Fibroblast of the conjunctiva (primary cell): ENCODE measurements at regions not wholly inside any gene's neighbourhood (a gene's known extent, or its start where the extent isn't known, plus 50 kb on each side); places are given as distances from the start of the nearest gene placed in this dataset.

Experiments
- DNase-seq: peaks from one replicate; pipeline ENCODE4 v3.0.0-alpha.2; 2010; ENCODE audit warnings: low read depth

GRCh38 chr5:162324328-162324727 lies 256.8 kb downstream of the GABRG2 start:
- no peak for DNase-seq

GRCh38 chr5:162325143-162325727 lies 257.7 kb downstream of the GABRG2 start:
- DNase-seq, result no peak

GRCh38 chr5:162334944-162335343 lies 267.4 kb downstream of the GABRG2 start:
- no peak for DNase-seq

- no peak for DNase-seq
Observed at GRCh38 chr5:162360373-162360931, 292.9 kb downstream of the GABRG2 start.

GRCh38 chr5:162372256-162372655 lies 304.7 kb downstream of the GABRG2 start:
- no peak for DNase-seq

GRCh38 chr5:162377895-162378294 lies 310.3 kb downstream of the GABRG2 start:
- DNase-seq, result no peak

- no peak for DNase-seq
Observed at GRCh38 chr5:162382839-162383238, 315.3 kb downstream of the GABRG2 start.

- DNase-seq, result no peak
Observed at GRCh38 chr5:162384225-162384624, 316.7 kb downstream of the GABRG2 start.

GRCh38 chr5:162391833-162392232 lies 324.3 kb downstream of the GABRG2 start:
- DNase-seq, result no peak

GRCh38 chr5:162392336-162392735 lies 324.8 kb downstream of the GABRG2 start:
- no peak for DNase-seq

- DNase-seq, result no peak
Observed at GRCh38 chr5:162393534-162393933, 326.0 kb downstream of the GABRG2 start.

GRCh38 chr5:162407614-162408013 lies 340.0 kb downstream of the GABRG2 start:
- DNase-seq, result no peak

GRCh38 chr5:162410365-162410764 lies 342.8 kb downstream of the GABRG2 start:
- no peak for DNase-seq

- no peak for DNase-seq
Observed at GRCh38 chr5:162429142-162429541, 361.6 kb downstream of the GABRG2 start.

- DNase-seq, result no peak
Observed at GRCh38 chr5:162434281-162434680, 366.7 kb downstream of the GABRG2 start.

GRCh38 chr5:162436055-162436454 lies 368.5 kb downstream of the GABRG2 start:
- no peak for DNase-seq

- no peak for DNase-seq
Observed at GRCh38 chr5:162444129-162444762, 376.7 kb downstream of the GABRG2 start.

- no peak for DNase-seq
Observed at GRCh38 chr5:162456086-162456485, 388.5 kb downstream of the GABRG2 start.

GRCh38 chr5:162466011-162466410 lies 398.4 kb downstream of the GABRG2 start:
- no peak for DNase-seq

- DNase-seq, result no peak
Observed at GRCh38 chr5:162473041-162473714, 405.6 kb downstream of the GABRG2 start.

GRCh38 chr5:162474239-162474638 lies 406.7 kb downstream of the GABRG2 start:
- DNase-seq, result no peak

GRCh38 chr5:162484095-162484494 lies 416.5 kb downstream of the GABRG2 start:
- no peak for DNase-seq

- no peak for DNase-seq
Observed at GRCh38 chr5:162484986-162485385, 417.4 kb downstream of the GABRG2 start.
